Naive B cell (primary cell): ENCODE measurements at regions not wholly inside any gene's neighbourhood (a gene's known extent, or its start where the extent isn't known, plus 50 kb on each side); places are given as distances from the start of the nearest gene placed in this dataset.

Source experiments
- ATAC-seq, 2 donors: fragments of 150-1000 bp; cut with Tn5 transposase; 2 replicates each; pipeline ENCODE4 v1.10.0; 2021; ENCODE audit warnings: low read depth in 2 of 2, mild to moderate bottlenecking in 2 of 2, moderate library complexity in 2 of 2
- DNase-seq: peaks from one replicate; pipeline ENCODE4 v3.0.0; 2022
- H3K27ac Mint-ChIP-seq, 6 donors: one replicate each; pipeline ENCODE4 v1.8.0; 2020 to 2022; ENCODE audit warnings: mild to moderate bottlenecking in 6 of 6, mixed read lengths in 6 of 6, moderate library complexity in 5 of 6, inconsistent platforms in 2 of 6
- H3K27me3 Mint-ChIP-seq, 3 donors: one replicate each; pipeline ENCODE4 v1.8.0; 2021 to 2022; ENCODE audit warnings: mixed read lengths in 3 of 3, mild to moderate bottlenecking in 1 of 3
- H3K36me3 Mint-ChIP-seq, 2 donors: one replicate each; pipeline ENCODE4 v1.8.0; 2020 to 2022; ENCODE audit warnings: mixed read lengths in 2 of 2, inconsistent platforms in 1 of 2, mild to moderate bottlenecking in 1 of 2
- H3K4me1 Mint-ChIP-seq, 3 donors: one replicate each; pipeline ENCODE4 v1.8.0; 2020 to 2022; ENCODE audit warnings: mixed read lengths in 3 of 3, inconsistent platforms in 1 of 3, mild to moderate bottlenecking in 1 of 3, moderate library complexity in 1 of 3
- H3K4me3 Mint-ChIP-seq, 8 donors: one replicate each; pipeline ENCODE4 v1.8.0; 2020 to 2022; ENCODE audit warnings: mild to moderate bottlenecking in 8 of 8, mixed read lengths in 8 of 8, moderate library complexity in 8 of 8, inconsistent platforms in 2 of 8
- H3K9me3 Mint-ChIP-seq, 7 donors: one replicate each; pipeline ENCODE4 v1.8.0; 2020 to 2022; ENCODE audit warnings: mixed read lengths in 7 of 7, mild to moderate bottlenecking in 5 of 7, inconsistent platforms in 2 of 7, moderate library complexity in 1 of 7

DNA sequence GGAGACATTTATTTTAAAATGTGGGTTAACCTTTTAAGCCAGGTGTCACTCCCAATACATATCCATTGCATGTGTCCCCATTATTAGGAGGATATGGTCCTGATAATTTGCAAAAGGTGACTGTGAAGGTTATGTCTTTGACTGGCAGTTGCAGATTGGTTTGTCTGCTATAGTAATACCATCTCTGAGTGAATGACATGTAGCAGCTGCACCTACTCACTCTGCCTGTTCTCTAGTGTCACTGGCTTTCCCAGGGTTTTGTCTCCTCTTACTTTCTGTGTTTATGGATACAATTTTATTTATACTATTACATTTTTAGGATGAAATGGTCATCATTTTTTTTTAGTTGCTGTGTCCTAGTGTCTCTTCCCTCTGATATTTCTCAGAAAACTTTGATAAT is 393.2 kb downstream of the C3orf38 start:
- Mint-ChIP-seq H3K9me3 (peaks cover 4 to 18% (median 11%) of the 10 kb centered on the region in 7 donors), H3K4me3 (no peak overlapping the region), H3K27ac (no peak overlapping the region), H3K36me3 (peaks cover 10% of the 10 kb centered on the region in 2 donors), H3K27me3 (peaks cover 0 to 5% (median 0%) of the 10 kb centered on the region in 3 donors), H3K4me1 (peaks cover 2 to 10% (median 5%) of the 10 kb centered on the region in 3 donors)
- DNase-seq = no peak
- ATAC-seq = no peak

GRCh38 chr3:88572450-88572849 is 422.7 kb downstream of the C3orf38 start:
- H3K27me3 Mint-ChIP-seq = no peaks in the 10 kb centered on the region
- no peaks in the 10 kb centered on the region for H3K4me1 Mint-ChIP-seq
- peaks cover 0 to 22% (median 8%) of the 10 kb centered on the region in 7 donors for H3K9me3 Mint-ChIP-seq
- H3K36me3 Mint-ChIP-seq = peaks cover 0 to 5% of the 10 kb centered on the region in 2 donors
- no peak overlapping the region for H3K27ac Mint-ChIP-seq
- no peak overlapping the region for H3K4me3 Mint-ChIP-seq
- DNase-seq (no peak), ATAC-seq (no peak)

- Mint-ChIP-seq H3K9me3 (peaks cover 0 to 18% (median 8%) of the 10 kb centered on the region in 7 donors), H3K27ac (no peak overlapping the region), H3K4me1 (no peaks in the 10 kb centered on the region), H3K27me3 (no peaks in the 10 kb centered on the region), H3K36me3 (peaks cover 0 to 5% of the 10 kb centered on the region in 2 donors), H3K4me3 (no peak overlapping the region)
- no peak for DNase-seq
- no peak for ATAC-seq
These were observed 423.7 kb downstream of the C3orf38 start for GRCh38 chr3:88573472-88573871.

DNA sequence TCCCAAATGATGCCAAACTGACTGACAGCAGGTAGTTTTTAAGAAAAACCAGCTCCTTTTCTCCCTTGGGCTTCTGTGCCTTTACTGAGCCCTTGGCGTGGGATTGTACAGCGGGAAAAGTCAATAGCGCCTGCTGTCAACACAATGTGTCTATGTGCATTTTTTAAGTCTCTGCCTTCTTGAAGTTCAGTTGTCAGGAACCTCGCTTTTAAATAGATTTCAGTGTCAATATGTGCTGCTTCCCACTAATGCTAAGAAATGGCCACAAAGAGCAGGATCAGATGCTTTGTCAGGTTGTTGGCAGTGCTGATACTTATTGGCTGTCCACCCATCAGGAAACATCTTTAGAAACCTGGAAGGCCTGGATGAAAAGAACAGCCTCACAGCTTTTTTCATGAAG is 424.4 kb downstream of the C3orf38 start:
- Mint-ChIP-seq H3K27me3 (peaks cover 0 to 4% (median 0%) of the 10 kb centered on the region in 3 donors), H3K9me3 (peaks cover 0 to 15% (median 8%) of the 10 kb centered on the region in 7 donors), H3K36me3 (peaks cover 0 to 4% of the 10 kb centered on the region in 2 donors), H3K27ac (no peak overlapping the region), H3K4me1 (no peaks in the 10 kb centered on the region), H3K4me3 (no peak overlapping the region)
- DNase-seq = no peak
- ATAC-seq = no peak

GRCh38 chr3:88584451-88584850 is 434.7 kb downstream of the C3orf38 start:
- Mint-ChIP-seq H3K4me3 (no peak overlapping the region), H3K27me3 (peaks cover 6 to 17% (median 12%) of the 10 kb centered on the region in 3 donors), H3K36me3 (no peaks in the 10 kb centered on the region), H3K27ac (no peak overlapping the region), H3K4me1 (no peaks in the 10 kb centered on the region), H3K9me3 (no peaks in the 10 kb centered on the region)
- ATAC-seq (no peak), DNase-seq (no peak)

- Mint-ChIP-seq H3K36me3 (no peaks in the 10 kb centered on the region), H3K27me3 (peaks cover 6 to 17% (median 12%) of the 10 kb centered on the region in 3 donors), H3K4me1 (no peaks in the 10 kb centered on the region), H3K27ac (peak overlapping the region in 1 of 6 donors; percentile 76), H3K9me3 (no peaks in the 10 kb centered on the region), H3K4me3 (no peak overlapping the region)
- ATAC-seq (no peak), DNase-seq (no peak)
These were observed 436.4 kb downstream of the C3orf38 start for GRCh38 chr3:88586121-88586640.

DNA sequence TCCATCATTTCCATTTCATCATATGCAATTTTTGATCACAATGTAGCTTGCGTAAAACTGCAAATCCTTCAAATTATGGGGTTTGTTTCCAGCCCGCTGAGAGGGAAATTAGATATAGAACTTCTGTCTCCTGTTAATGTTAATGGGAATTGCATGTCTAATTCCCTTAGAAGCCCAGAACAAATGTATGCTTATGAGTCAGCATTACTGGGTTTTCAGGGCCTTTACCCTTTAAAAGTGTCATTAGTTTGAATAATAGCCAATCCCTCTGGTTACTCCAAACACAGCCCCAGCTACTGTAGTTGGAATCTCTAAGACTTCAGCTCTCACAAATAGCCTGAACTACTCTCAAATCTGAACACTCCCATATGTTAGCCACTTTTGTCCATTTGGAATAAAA is 439.4 kb downstream of the C3orf38 start:
- no peak for ATAC-seq
- H3K27me3 Mint-ChIP-seq = peaks cover 6 to 12% (median 6%) of the 10 kb centered on the region in 3 donors
- no peak overlapping the region for H3K4me3 Mint-ChIP-seq
- no peaks in the 10 kb centered on the region for H3K36me3 Mint-ChIP-seq
- DNase-seq = no peak
- no peak overlapping the region for H3K27ac Mint-ChIP-seq
- peaks cover 0 to 4% (median 0%) of the 10 kb centered on the region in 3 donors for H3K4me1 Mint-ChIP-seq
- no peaks in the 10 kb centered on the region for H3K9me3 Mint-ChIP-seq

DNA sequence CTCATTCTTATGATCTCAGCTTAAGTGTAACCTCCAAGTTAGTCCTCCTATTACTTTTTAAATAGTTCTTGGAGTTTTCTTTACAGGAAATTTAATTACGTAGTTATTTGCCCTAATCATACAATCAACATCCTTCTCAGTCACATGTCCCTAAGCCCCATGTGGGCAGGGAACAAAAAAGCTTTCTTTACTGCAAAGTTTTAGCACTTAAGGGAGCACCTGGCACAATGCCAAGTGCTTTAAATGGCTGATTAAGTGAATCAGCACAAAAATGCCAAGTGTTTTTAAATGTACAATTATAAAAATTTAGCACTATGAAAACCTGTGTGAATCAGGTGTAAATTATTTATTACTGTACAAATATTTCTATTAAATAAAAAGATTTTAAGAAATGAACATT is 445.3 kb downstream of the C3orf38 start:
- no peak for ATAC-seq
- Mint-ChIP-seq H3K4me1 (peaks cover 0 to 4% (median 0%) of the 10 kb centered on the region in 3 donors), H3K4me3 (no peak overlapping the region), H3K9me3 (no peaks in the 10 kb centered on the region), H3K27me3 (no peaks in the 10 kb centered on the region), H3K27ac (no peak overlapping the region), H3K36me3 (no peaks in the 10 kb centered on the region)
- no peak for DNase-seq

DNA sequence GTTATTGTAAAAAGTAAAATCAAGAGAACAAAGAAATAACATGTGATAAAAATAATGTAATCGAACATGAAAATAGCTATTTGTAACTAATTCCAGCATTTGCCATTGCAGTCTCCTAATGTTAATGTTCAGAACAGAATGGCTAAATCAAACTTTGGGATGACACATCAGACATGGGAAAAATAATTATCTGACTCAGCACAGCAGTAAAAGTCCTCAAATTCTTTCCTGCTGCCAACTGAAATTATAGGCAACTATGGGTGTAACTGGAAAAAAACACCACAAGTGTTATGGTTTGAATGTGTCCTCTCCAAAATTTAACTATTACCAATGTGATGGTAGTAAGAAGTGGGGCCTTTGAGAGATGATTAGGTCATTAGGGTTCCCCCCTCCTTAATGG is 446.7 kb downstream of the C3orf38 start:
- Mint-ChIP-seq H3K4me3 (no peak overlapping the region), H3K36me3 (no peaks in the 10 kb centered on the region), H3K27ac (no peak overlapping the region), H3K9me3 (no peaks in the 10 kb centered on the region), H3K27me3 (no peaks in the 10 kb centered on the region), H3K4me1 (peaks cover 0 to 4% (median 0%) of the 10 kb centered on the region in 3 donors)
- no peak for DNase-seq
- ATAC-seq = no peak

DNA sequence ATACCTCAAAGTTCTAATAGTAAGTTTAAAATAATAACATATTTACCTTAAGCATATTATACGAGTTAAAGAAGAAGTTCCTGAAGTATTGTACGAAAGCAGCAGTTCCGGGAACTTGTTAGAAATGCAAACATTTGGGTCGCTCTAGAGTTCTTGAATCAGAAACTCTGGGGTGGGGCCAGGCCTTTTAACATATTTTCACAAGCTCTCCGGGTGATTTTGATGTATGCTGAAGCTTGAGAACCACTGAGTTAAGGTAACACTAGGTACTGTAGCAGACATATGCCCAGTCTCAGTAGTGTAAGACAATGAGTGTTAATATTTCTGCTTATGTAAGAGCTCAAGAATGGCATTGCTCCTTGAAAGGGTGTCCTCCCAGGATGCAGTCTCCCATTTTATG is 461.1 kb downstream of the C3orf38 start:
- Mint-ChIP-seq H3K9me3 (no peaks in the 10 kb centered on the region), H3K36me3 (no peaks in the 10 kb centered on the region), H3K27me3 (no peaks in the 10 kb centered on the region), H3K4me3 (no peak overlapping the region), H3K27ac (no peak overlapping the region), H3K4me1 (no peaks in the 10 kb centered on the region)
- no peak for ATAC-seq
- DNase-seq = no peak

GRCh38 chr3:88611826-88612326 is 462.1 kb downstream of the C3orf38 start:
- DNase-seq = no peak
- H3K36me3 Mint-ChIP-seq = no peaks in the 10 kb centered on the region
- ATAC-seq = no peak
- H3K27ac Mint-ChIP-seq = peak overlapping the region in 1 of 6 donors; percentile 30
- H3K4me3 Mint-ChIP-seq = no peak overlapping the region
- H3K27me3 Mint-ChIP-seq = no peaks in the 10 kb centered on the region
- no peaks in the 10 kb centered on the region for H3K9me3 Mint-ChIP-seq
- H3K4me1 Mint-ChIP-seq = no peaks in the 10 kb centered on the region

- DNase-seq (no peak), ATAC-seq (no peak)
- Mint-ChIP-seq H3K27ac (no peak overlapping the region), H3K4me1 (no peaks in the 10 kb centered on the region), H3K27me3 (no peaks in the 10 kb centered on the region), H3K36me3 (no peaks in the 10 kb centered on the region), H3K9me3 (no peaks in the 10 kb centered on the region), H3K4me3 (no peak overlapping the region)
These were observed 466.7 kb downstream of the C3orf38 start for GRCh38 chr3:88616413-88616812.

- Mint-ChIP-seq H3K4me1 (no peaks in the 10 kb centered on the region), H3K4me3 (no peak overlapping the region), H3K27ac (no peak overlapping the region), H3K27me3 (no peaks in the 10 kb centered on the region), H3K36me3 (no peaks in the 10 kb centered on the region), H3K9me3 (no peaks in the 10 kb centered on the region)
- ATAC-seq (no peak), DNase-seq (no peak)
These were observed 467.5 kb downstream of the C3orf38 start for GRCh38 chr3:88617283-88617682.

GRCh38 chr3:88618021-88618645 is 468.4 kb downstream of the C3orf38 start:
- no peak overlapping the region for H3K4me3 Mint-ChIP-seq
- no peaks in the 10 kb centered on the region for H3K27me3 Mint-ChIP-seq
- no peaks in the 10 kb centered on the region for H3K4me1 Mint-ChIP-seq
- no peak for DNase-seq
- no peak for ATAC-seq
- H3K9me3 Mint-ChIP-seq = no peaks in the 10 kb centered on the region
- H3K27ac Mint-ChIP-seq = no peak overlapping the region
- H3K36me3 Mint-ChIP-seq = no peaks in the 10 kb centered on the region
